Activated CD8-positive, alpha-beta T cell treated with anti-CD3 and anti-CD28 coated beads for 36 hours (primary cell): ENCODE measurements at regions not wholly inside any gene's neighbourhood (a gene's known extent, or its start where the extent isn't known, plus 50 kb on each side); places are given as distances from the start of the nearest gene placed in this dataset.

ENCODE experiments used
- ATAC-seq: fragments of 200-7000 bp; cut with Tn5 transposase; one replicate; pipeline ENCODE4 v1.10.0; 2021; ENCODE audit warnings: mild to moderate bottlenecking, moderate library complexity
- CTCF ChIA-PET: fragments of 350-600 bp; sonication (Branson Sonifier 250); formaldehyde crosslinking; loops from one replicate; lab custom pipeline; 2021; ENCODE audit warnings: antibody characterized with exemption; lab: Charles Lee
- POLR2A ChIA-PET: fragments of 350-600 bp; sonication (Branson Sonifier 250); formaldehyde crosslinking; loops from one replicate; lab custom pipeline; 2021; ENCODE audit warnings: antibody characterized with exemption; lab: Charles Lee
- DNase-seq: peaks from one replicate; pipeline ENCODE4 v3.0.0-alpha.2; 2020
- H3K27ac Mint-ChIP-seq: one replicate; pipeline ENCODE4 v1.8.0; 2021; ENCODE audit warnings: mild to moderate bottlenecking, mixed read lengths
- H3K27me3 Mint-ChIP-seq: one replicate; pipeline ENCODE4 v1.8.0; 2021; ENCODE audit warnings: mixed read lengths
- H3K36me3 Mint-ChIP-seq: one replicate; pipeline ENCODE4 v1.8.0; 2021; ENCODE audit warnings: low read depth, mixed read lengths
- H3K4me1 Mint-ChIP-seq: one replicate; pipeline ENCODE4 v1.8.0; 2021; ENCODE audit warnings: low read depth, mixed read lengths
- H3K4me3 Mint-ChIP-seq: one replicate; pipeline ENCODE4 v1.8.0; 2021; ENCODE audit warnings: mild to moderate bottlenecking, moderate library complexity, mixed read lengths
- H3K9me3 Mint-ChIP-seq: one replicate; pipeline ENCODE4 v1.8.0; 2021; ENCODE audit warnings: mixed read lengths
- CTCF ChIP-seq: fragments of 200-600 bp; IDR thresholded peaks from one replicate; pipeline ENCODE4 v1.8.0; 2022; ENCODE audit warnings: antibody characterized with exemption, mild to moderate bottlenecking
- intact Hi-C: fragments of 100-400 bp; cut with micrococcal nuclease; formaldehyde crosslinking; loops from one replicate; pipeline ENCODE4 v1.10.0; 2022

- Mint-ChIP-seq H3K27me3 (no peaks in the 10 kb centered on the region), H3K27ac (no peak overlapping the region), H3K4me3 (no peak overlapping the region), H3K9me3 (no peaks in the 10 kb centered on the region), H3K36me3 (no peaks in the 10 kb centered on the region), H3K4me1 (no peaks in the 10 kb centered on the region)
- ChIA-PET CTCF (no interaction called here), POLR2A (interaction anchor here (0.7 kb wide), 1 partner anchor 1980 kb away, joined by 3 read pairs; no protein-coding TSS in a partner anchor)
- no peak for DNase-seq
- no peak for TF ChIP-seq CTCF
- no peak for ATAC-seq
- intact Hi-C loops, result no loop called here
Observed at GRCh38 chr1:228956864-228957263, 221.6 kb downstream of the RHOU start.

GRCh38 chr1:228957535-228957934, 222.3 kb downstream of the RHOU start:
- intact Hi-C loops, result no loop called here
- DNase-seq (no peak), ATAC-seq (no peak)
- H3K36me3 Mint-ChIP-seq, result no peaks in the 10 kb centered on the region
- H3K27ac Mint-ChIP-seq, result no peak overlapping the region
- H3K9me3 Mint-ChIP-seq, result no peaks in the 10 kb centered on the region
- H3K4me1 Mint-ChIP-seq, result no peaks in the 10 kb centered on the region
- H3K4me3 Mint-ChIP-seq, result no peak overlapping the region
- ChIA-PET CTCF (no interaction called here), POLR2A (no interaction called here)
- no peak for TF ChIP-seq CTCF
- H3K27me3 Mint-ChIP-seq, result no peaks in the 10 kb centered on the region

- ChIA-PET CTCF (no interaction called here), POLR2A (interaction anchor here (0.6 kb wide), 1 partner anchor 220 kb away, joined by 3 read pairs; no protein-coding TSS in a partner anchor)
- no peaks in the 10 kb centered on the region for H3K36me3 Mint-ChIP-seq
- intact Hi-C loops, result no loop called here
- H3K27ac Mint-ChIP-seq, result no peak overlapping the region
- H3K27me3 Mint-ChIP-seq, result no peaks in the 10 kb centered on the region
- H3K4me1 Mint-ChIP-seq, result no peaks in the 10 kb centered on the region
- H3K9me3 Mint-ChIP-seq, result no peaks in the 10 kb centered on the region
- no peak overlapping the region for H3K4me3 Mint-ChIP-seq
- no peak for ATAC-seq
- no peak for TF ChIP-seq CTCF
- DNase-seq, result no peak
Observed at GRCh38 chr1:228958121-228958520, 222.8 kb downstream of the RHOU start.

- CTCF ChIA-PET, result no interaction called here
- H3K27me3 Mint-ChIP-seq, result no peaks in the 10 kb centered on the region
- POLR2A ChIA-PET, result no interaction called here
- DNase-seq, result no peak
- no peaks in the 10 kb centered on the region for H3K4me1 Mint-ChIP-seq
- no peaks in the 10 kb centered on the region for H3K9me3 Mint-ChIP-seq
- intact Hi-C loops, result no loop called here
- no peak for TF ChIP-seq CTCF
- H3K4me3 Mint-ChIP-seq, result no peak overlapping the region
- H3K36me3 Mint-ChIP-seq, result no peaks in the 10 kb centered on the region
- ATAC-seq, result no peak
- H3K27ac Mint-ChIP-seq, result no peak overlapping the region
Observed at GRCh38 chr1:228958741-228959140, 223.5 kb downstream of the RHOU start.

GRCh38 chr1:228960705-228961104, 225.4 kb downstream of the RHOU start:
- CTCF ChIA-PET, result no interaction called here
- Mint-ChIP-seq H3K27ac (no peak overlapping the region), H3K4me3 (no peak overlapping the region), H3K9me3 (no peaks in the 10 kb centered on the region), H3K27me3 (no peaks in the 10 kb centered on the region), H3K4me1 (no peaks in the 10 kb centered on the region), H3K36me3 (no peaks in the 10 kb centered on the region)
- DNase-seq (no peak), ATAC-seq (no peak)
- TF ChIP-seq CTCF, result no peak
- intact Hi-C loops, result no loop called here
- POLR2A ChIA-PET, result no interaction called here
